ENCODE measurements at regions not wholly inside any gene's neighbourhood (a gene's known extent, or its start where the extent isn't known, plus 50 kb on each side); places are given as distances from the start of the nearest gene placed in this dataset.

- no peak for TF ChIP-seq CREB3 (CRISPR knock-in tag; IDR thresholded peaks at IDR 0.05)
- TF ChIP-seq ZMYM2 (CRISPR knock-in tag; IDR thresholded peaks at IDR 0.05) = peak; percentile 28; the same call in 1 of the 2 replicates
- no peak for TF ChIP-seq HOXD1 (CRISPR knock-in tag; IDR thresholded peaks at IDR 0.05)
- no peak for TF ChIP-seq CBX1 (IDR thresholded peaks at IDR 0.05; ENCODE audit: low read depth)
- TF ChIP-seq HOXA9 (CRISPR knock-in tag; IDR thresholded peaks at IDR 0.05; ENCODE audit: borderline replicate concordance) = no peak
- no peak for TF ChIP-seq MLLT10 (CRISPR knock-in tag; IDR thresholded peaks at IDR 0.05)
- no peak for TF ChIP-seq ZNF770 (CRISPR knock-in tag; IDR thresholded peaks at IDR 0.05)
- no peak for TF ChIP-seq EED (CRISPR knock-in tag; IDR thresholded peaks at IDR 0.05)
- 0 out of 2 replicates have a peak, but pooled peaks have one; percentile 13 for TF ChIP-seq SP5 (CRISPR knock-in tag; IDR thresholded peaks at IDR 0.05; ENCODE audit: borderline replicate concordance, low read depth)
- TF ChIP-seq KLF15 (CRISPR knock-in tag; IDR thresholded peaks at IDR 0.05; ENCODE audit: borderline replicate concordance) = no peak
- TF ChIP-seq AKAP8 (CRISPR knock-in tag; IDR thresholded peaks at IDR 0.05) = no peak
- TF ChIP-seq NRL (CRISPR knock-in tag; IDR thresholded peaks at IDR 0.05; ENCODE audit: borderline replicate concordance) = no peak
- TF ChIP-seq DDIT3 (CRISPR knock-in tag; IDR thresholded peaks at IDR 0.05) = no peak
- TF ChIP-seq ZNF263 (CRISPR knock-in tag; IDR thresholded peaks at IDR 0.05) = no peak
- no peak; the same call in 1 of the 2 replicates for TF ChIP-seq ZNF782 (CRISPR knock-in tag; IDR thresholded peaks at IDR 0.05; ENCODE audit: borderline replicate concordance)
- TF ChIP-seq AFF4 (CRISPR knock-in tag; IDR thresholded peaks at IDR 0.05) = no peak
- no peak for TF ChIP-seq CHCHD3 (CRISPR knock-in tag; IDR thresholded peaks at IDR 0.05)
Observed at GRCh38 chr3:124654470-124654845, 75.8 kb upstream of the UMPS start (continued).

Measured in HepG2 (cell line).